Left kidney (tissue), 1 donor: ENCODE measurements at regions not wholly inside any gene's neighbourhood (a gene's known extent, or its start where the extent isn't known, plus 50 kb on each side); places are given as distances from the start of the nearest gene placed in this dataset.
"Not testable (repeated sequence)": the region's sequence is repeated elsewhere in the genome, so short reads cannot be mapped to it uniquely, and the experiment has no call there.

Source experiments
- DNase-seq: peaks from one replicate; pipeline ENCODE4 v3.0.0-alpha.2; 2013

DNA sequence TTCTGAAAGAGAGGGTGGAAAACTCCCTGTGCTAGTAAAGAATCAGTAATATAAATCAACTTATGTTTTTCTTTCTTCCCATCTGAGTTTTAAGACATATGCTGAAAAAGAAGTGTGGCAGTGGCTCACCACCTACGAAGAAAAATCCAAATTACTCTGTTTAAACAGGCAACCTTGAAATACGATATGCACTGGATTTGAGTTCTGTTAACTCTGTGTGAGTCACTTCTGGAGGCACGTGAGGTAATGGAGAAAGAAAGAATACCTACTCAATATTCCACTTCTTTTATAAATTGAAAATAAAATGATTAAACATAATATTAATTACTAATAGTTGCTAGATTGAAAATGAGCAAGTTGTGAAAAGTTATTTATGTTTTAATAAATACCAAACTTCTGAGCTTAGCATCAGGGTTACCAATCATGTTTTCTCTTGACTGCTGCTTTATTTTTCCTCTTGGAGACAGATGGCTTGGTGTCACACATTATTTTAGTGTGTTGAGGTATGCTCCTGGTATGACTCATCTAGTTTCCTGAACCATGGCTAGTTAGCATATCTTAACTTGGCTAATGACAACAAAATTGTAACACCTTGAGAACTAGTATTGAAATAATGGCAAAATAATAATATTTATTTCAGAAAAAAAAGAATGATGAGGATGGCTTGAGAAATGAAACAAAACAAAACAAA lies 1705.5 kb upstream of the PIK3C3 start:
- no peak for DNase-seq

- not testable (repeated sequence) for DNase-seq
These were observed 1709.4 kb upstream of the PIK3C3 start for GRCh38 chr18:40245612-40246011.

DNA sequence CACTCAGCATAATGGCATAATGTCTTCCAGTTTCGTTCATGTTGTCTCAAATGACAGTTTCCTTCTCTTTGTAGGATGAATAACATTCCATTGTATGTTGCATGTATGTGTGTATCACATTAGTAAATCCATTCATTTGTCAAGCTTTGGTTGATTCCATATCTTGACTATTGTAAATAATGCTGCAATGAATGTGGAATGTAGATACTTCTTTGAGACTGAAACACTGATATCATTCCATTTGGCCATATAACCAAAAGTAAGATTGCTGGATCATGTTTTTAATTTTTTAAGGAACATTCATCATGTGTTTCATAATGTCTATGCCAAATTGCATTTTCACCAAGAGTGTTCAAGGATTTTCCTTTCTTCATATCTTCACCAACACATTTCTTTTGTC lies 1711.4 kb upstream of the PIK3C3 start:
- no peak for DNase-seq

- no peak for DNase-seq
These were observed 1719.2 kb upstream of the PIK3C3 start for GRCh38 chr18:40235836-40236235.

DNA sequence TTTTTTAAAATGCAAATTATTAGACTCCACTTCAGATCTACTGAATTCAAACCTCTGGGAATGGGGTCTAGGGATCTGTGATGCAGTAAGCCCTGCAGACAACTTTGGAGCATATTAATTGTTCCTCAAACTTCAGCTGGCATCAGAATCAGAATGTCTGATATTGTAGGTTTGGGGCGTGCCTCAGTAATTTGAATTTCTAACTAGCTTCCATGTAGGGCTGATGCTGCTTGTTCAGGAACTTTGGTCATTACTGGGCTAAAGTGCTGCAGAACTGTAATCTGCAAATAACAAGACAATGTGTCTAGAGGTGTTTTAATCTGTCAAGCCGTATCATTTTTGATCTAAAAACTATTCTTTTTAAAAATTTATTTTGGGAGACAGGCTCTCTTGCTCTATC lies 1719.7 kb upstream of the PIK3C3 start:
- DNase-seq = no peak

GRCh38 chr18:40233931-40234616 lies 1721.0 kb upstream of the PIK3C3 start:
- no peak for DNase-seq

DNA sequence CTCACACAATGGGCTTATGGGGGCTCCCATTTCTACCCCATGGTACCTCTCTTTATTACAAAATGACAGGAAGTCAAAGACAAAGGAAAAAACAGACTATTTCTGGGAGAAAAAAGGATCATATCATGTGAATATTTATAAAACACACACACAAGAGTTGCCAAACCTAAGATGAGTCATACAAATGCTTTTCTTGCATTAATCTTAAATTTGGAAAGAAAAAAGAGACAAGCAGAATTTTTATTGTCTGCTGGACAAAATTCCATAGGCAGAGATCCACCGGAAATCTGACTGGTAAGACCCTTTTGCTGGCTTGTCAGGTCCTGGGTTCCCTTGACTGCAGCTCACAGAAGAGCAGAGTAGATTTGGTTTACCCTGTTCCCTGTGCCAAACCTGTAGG lies 1732.3 kb upstream of the PIK3C3 start:
- no peak for DNase-seq

GRCh38 chr18:40216856-40217255 lies 1738.2 kb upstream of the PIK3C3 start:
- DNase-seq = no peak

- DNase-seq = no peak
These were observed 1739.1 kb upstream of the PIK3C3 start for GRCh38 chr18:40215979-40216378.

GRCh38 chr18:40210696-40211095 lies 1744.3 kb upstream of the PIK3C3 start:
- no peak for DNase-seq

GRCh38 chr18:40208958-40209357 lies 1746.1 kb upstream of the PIK3C3 start:
- DNase-seq = no peak

DNA sequence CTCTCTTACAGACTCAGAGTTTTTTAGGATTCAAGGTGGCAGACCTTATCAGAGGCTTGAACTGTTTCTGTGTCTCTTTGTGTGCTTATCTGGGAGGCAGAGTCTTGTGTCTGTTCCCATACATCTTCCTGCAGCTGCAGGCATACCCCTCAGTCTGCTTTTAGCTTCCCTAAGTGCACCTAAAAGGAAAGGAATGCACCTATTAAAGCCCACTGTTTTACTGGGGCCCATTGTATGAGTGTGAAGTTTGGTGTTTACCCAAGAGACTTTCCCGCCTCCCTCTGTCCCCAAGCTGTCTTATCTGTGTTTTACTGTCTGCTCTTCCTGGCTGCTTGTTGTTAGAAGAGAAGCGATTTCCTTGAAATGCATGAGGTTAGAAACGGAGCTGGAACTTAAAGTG lies 1757.3 kb upstream of the PIK3C3 start:
- no peak for DNase-seq

DNA sequence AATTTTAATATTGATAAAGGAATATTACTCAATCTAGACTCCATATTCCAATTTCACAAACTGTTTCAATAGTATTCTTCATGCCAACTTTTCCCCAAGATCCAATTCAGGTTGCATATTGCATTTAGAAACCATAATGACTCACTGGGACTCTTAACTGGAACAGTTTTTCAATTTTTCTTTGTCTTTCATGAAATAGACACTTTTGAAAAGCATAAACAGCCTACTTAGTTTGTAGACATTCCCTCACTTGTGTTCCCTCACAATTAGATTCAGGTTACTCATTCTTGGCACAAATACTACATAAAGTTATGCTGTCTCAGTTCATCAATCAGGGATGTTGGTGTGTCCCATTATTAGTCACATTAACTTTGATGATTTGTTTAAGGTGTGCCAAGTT lies 1768.4 kb upstream of the PIK3C3 start:
- DNase-seq = no peak

GRCh38 chr18:40179729-40180461 lies 1775.1 kb upstream of the PIK3C3 start:
- DNase-seq = no peak

- no peak for DNase-seq
These were observed 1787.0 kb upstream of the PIK3C3 start for GRCh38 chr18:40168026-40168425.

GRCh38 chr18:40163254-40163653 lies 1791.8 kb upstream of the PIK3C3 start:
- no peak for DNase-seq

- DNase-seq = no peak
These were observed 1794.7 kb upstream of the PIK3C3 start for GRCh38 chr18:40160361-40160760.

- peak; percentile 45 for DNase-seq
These were observed 1795.7 kb upstream of the PIK3C3 start for GRCh38 chr18:40159141-40160017.

DNA sequence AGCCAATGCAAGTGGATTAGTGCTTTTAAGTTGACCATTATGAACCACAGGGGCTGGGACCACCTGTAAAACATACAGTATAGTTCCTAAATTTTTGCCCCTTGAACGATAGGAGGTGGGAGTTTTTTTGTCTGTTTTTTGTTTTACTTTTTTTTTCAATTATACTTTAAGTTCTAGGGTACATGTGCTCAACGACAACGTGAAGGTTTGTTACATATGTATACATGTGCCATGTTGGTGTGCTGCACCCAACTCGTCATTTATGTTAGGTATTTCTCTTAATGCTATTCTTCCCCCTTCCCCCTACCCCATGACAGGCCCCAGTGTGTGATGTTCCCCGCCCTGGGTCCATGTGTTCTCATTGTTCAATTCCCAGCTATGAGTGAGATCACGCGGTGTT lies 1797.9 kb upstream of the PIK3C3 start:
- DNase-seq = no peak

DNA sequence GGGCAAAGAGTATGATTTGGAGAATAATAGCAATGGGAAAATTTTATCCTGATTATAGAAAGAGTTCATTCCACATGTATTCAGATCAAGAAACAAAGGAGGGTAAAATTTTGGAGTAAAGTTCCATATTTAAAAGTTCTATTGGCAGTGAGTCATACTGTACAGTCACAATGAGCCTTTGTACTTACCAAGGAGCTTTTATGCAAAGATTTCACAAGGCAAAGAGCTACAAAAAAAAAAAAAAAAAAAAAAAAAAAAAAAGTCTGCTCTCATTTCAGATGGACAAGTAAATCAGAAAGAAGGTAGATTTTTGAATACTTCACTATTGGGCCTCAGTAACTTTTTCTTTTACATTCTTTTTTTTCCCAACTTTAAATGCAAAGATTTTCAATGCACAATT lies 1802.2 kb upstream of the PIK3C3 start:
- no peak for DNase-seq

DNA sequence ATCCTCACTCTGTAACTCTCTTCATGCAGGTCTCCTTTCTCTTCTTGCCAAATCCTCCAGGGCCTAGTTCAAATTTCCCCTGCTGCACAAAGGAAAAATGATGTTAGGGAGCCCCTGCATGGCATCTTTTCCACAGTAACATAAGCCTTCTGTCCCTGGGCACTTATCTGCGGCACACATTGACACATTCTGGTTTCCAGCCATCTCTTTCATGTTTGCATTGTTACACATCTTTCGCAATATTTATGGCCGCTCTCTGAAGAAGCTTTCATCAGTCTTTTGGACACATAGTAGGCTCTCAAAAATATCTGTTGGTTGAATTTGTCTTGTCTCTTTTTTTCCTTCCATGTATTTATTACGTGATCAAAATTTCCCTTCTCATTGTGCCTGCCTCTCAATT lies 1806.1 kb upstream of the PIK3C3 start:
- DNase-seq = no peak

GRCh38 chr18:40133253-40133652 lies 1821.8 kb upstream of the PIK3C3 start:
- no peak for DNase-seq
